GM19023 (cell line): ENCODE measurements at regions not wholly inside any gene's neighbourhood (a gene's known extent, or its start where the extent isn't known, plus 50 kb on each side); places are given as distances from the start of the nearest gene placed in this dataset.
"Not testable (repeated sequence)": the region's sequence is repeated elsewhere in the genome, so short reads cannot be mapped to it uniquely, and the experiment has no call there.

Experiments used
- ATAC-seq: cut with Tn5 transposase; IDR thresholded peaks from one replicate; pipeline ENCODE4 v1.9.1; 2021; ENCODE audit warnings: mild to moderate bottlenecking, moderate library complexity; ENCODE audit not compliant: unreplicated experiment

DNA sequence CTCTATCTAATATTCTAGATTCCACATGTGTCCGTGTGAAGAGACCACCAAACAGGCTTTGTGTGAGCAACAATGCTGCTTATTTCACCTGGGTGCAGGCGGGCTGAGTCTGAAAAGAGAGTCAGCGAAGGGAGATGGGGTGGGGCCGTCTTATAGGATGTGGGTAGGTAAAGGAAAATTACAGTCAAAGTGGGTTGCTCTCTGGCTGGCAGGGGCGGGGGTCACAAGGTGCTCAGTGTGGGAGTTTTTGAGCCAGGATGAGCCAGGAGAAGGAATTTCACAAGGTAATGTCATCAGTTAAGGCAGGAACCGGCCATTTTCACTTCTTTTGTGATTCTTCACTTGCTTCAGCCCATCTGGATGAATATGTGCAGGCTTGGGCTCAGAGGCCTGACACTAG, 779.3 kb downstream of the RNF144A start:
- not testable (repeated sequence) for ATAC-seq

DNA sequence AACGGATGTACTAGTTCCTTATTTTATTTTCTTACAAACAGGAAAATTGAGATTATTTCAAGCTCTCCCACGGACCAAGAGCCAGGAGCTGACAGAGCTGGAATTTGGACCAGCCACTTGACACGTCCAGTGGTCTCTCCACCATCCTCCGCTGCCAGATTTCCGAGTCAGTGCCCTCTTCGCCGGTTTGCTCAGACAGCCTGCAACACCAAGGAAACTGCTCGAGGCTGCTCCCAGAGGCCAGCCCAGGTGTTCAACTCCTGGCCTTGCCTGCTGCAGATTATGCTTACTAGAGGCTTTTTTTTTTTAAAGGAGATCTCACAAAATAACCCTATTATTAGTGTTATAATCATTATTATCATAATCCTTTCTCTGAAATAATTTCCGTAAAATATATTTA, 779.8 kb downstream of the RNF144A start:
- ATAC-seq, result no peak

DNA sequence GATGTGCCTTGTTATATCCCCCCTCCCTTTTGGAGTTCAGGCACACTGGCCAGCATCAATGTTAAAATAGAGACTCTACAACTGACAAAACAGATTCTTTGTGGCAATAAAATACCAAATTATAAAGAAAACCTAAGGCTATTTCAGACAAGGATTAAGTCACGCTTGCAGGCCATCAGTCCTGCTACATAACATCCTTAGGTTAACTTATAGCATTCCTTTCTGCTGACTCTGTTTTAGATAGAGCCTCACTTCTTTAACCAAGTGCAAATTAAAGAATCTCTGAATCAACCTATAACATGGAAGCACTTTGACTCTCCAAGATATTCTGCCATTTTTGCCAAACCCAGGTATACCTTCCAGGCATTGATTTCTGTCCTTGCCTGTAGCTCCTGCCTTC, 784.6 kb downstream of the RNF144A start:
- no peak for ATAC-seq

DNA sequence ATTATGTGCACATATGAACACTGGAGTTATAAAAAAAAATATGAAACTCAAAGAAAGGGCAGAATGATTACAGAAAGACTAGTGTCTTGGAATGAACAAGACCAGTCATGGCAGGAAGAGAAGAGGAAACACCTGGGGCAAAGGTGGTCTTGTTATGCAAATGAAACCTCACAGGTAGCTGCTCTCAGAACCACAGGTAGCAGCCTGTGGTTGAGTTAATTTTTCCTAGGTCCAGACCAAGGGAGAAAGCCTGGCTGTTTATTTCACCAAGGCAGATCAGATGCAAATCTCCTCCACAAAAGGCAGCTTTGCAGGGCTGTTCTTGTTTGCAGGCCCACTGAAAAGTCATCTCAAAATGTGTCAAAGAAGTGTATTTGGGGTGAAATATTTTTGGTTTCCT, 785.8 kb downstream of the RNF144A start:
- no peak for ATAC-seq

GRCh38 chr2:7703543-7704144, 786.4 kb downstream of the RNF144A start:
- ATAC-seq, result no peak

- ATAC-seq, result no peak
Measured at GRCh38 chr2:7704296-7704865, 787.2 kb downstream of the RNF144A start.

DNA sequence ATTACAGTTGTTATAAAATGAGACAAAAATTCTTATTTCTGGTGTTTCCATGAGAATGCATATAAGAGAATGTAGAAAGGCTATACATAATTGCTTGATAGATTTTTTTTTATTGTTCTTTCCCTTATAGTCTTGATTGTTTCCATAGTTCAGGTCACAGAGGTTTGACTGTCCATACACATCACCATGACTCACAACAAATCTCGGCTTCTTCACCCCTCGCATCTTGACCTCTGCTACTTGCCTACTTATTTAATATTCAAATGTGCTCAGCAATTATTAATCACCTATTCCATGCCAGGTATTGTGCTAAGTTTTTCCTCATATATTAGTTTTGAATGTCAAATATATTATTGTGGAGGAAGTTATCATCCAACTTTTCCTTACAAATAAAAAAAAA, 789.6 kb downstream of the RNF144A start:
- no peak for ATAC-seq

DNA sequence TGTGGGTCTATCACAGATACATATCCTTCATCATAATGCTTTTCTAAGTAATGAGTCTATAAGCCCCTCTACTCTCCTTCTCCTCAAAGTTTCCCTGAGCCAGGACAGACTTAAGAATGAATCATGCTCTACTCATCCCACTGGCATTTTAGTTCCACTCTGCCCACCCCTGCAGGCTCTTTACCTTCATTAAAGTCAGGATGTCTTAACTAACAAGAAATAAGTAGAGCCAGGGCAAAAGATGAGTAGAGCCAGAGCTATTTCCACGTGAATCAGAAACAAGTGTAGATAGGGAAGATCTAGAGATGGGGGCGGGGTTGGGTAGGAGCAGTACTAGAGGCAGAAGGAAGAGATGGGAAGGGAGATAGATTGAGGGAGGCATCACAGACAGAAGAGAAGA, 790.5 kb downstream of the RNF144A start:
- no peak for ATAC-seq

DNA sequence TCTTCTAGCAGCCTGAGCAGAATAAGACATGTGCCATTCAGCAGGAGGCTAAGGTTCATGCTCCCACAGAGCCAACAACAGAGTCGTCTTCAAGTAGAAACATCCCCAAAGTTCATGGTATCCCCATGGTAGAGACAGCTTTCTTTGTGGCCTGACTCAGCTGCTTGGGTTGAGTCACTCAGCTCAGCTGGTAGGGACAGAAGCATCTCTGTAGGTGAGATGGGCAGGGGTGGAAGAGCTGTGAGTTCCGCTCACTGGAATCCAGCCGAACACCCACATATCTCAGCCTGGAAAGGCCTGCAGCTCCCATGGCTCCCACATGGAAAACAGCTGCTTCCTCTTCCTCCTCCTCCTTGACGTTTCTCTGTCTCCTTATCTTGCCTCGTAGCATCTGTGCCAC, 792.7 kb downstream of the RNF144A start:
- no peak for ATAC-seq

DNA sequence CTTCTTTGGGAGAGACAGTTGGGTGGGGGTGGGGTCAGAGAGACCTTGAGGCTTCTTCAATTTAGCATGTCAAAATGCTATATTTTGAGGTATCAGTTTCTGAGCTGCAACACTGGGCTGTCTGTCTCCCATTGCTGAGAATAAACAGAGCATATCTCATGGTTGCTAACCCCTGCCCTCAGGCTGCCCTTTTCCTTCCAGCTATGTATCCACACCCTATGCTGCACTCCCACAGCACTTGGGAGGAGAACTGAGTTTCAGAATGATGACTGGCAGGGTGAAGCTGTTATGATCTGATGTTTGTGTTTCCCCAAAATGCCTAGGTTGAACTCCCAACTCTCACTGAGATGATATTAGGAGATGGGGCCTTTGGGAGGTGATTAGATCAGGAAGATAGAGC, 794.0 kb downstream of the RNF144A start:
- no peak for ATAC-seq

DNA sequence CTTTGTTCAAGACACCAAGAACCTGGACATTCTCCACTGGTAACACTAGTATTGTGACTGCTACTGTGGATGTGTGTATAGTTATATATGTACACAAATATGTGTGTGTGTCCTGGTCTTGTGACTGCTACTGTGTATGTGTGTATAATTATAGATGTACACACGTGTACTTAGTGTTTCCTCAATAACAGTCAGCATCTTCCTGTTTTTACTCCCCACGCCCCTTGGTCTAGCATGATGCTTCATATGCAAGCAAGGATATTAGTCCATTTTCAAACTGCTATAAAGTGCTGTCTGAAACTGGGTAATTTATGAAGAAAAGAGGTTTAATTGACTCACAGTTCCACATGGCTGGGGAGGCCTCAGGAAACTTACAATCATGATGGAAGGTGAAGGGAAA, 802.7 kb downstream of the RNF144A start:
- no peak for ATAC-seq

GRCh38 chr2:7721413-7721995, 804.3 kb downstream of the RNF144A start:
- ATAC-seq, result no peak

DNA sequence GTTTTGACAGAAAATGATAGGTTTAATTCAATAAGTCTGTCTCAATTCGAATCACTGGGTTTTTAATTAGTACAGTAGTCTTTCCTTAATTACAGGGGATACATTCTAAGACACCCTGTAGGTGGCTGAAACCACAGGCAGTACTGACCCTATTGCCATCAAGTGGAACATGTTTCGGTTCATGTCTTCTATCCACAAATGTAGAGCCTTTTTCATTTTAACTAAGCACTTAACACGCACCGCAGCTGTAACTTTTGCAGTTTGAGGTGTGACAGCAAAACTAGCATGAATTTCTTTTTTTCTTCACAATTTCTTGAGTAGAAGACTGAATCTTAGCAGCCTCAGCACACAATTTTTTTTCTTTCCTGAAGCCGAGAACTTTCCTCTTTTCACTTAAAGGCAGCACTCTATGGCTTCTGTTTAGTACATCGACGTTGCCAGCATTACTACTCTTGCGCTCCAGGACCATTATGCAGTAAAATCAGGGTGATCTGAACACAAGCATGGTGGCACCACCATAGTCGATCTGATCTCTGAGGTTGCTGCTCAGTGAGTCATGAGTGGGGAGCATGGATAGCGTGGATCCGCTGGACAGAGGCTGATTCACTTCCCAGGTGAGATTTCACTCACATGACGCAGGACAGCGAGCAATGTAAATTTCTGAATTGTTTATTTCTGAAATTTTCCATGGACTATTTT, 805.1 kb downstream of the RNF144A start:
- ATAC-seq, result no peak

- no peak for ATAC-seq
Measured at GRCh38 chr2:7724336-7724735, 807.1 kb downstream of the RNF144A start.

DNA sequence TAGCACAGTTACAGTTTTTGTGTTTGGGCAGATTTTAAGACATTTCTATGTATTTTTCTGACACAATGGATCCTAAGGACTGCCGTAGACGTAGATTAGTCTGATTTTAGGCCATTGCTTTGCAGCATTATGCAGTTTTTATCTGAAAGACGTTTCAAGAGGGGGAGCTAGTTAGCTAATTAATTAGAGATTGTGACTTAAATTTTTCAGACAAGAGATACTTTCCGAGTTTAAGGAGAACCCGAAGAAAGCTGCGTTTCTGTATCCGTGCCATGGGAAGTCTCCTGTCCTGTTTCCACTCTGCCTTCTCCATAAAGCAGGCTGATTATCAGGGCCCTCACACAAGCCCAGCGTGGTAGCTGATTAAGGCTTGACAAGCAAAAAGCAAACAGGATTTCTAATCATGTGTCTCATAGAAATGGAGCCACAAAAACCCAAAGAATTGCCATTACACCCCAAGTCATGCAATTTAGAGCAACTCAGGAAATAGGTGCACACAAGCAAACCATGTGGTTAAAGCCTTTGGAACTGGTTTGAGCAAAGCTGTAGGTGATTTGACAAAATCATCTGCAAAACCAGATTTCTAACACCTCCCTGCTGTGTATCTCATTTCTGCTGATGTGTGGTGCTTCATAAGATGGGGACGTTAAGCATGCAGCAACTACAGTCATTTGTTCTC, 808.1 kb downstream of the RNF144A start:
- ATAC-seq, result no peak

DNA sequence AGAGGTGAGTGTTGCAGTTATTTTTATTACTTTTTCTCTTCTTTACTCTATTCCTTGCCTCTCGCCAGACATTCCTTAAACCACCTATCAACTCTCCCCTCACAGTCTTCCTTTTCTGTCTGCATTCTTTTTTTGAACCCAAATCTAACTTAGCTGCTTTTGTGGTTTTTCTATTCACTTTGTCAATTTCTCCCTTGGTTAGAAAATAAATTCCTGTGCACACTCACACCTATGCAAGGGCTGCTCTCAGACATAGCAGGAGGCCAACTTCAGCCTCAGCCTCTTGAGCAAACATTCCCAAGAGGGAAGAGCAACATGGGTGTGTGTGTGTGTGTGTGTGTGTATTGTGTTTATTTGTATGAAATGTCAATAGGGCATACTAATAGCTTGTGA, 808.6 kb downstream of the RNF144A start:
- no peak for ATAC-seq

GRCh38 chr2:7726989-7727388, 809.8 kb downstream of the RNF144A start:
- ATAC-seq, result no peak

- no peak for ATAC-seq
Measured at GRCh38 chr2:7728388-7728787, 811.2 kb downstream of the RNF144A start.

- no peak for ATAC-seq
Measured at GRCh38 chr2:7730449-7730848, 813.2 kb downstream of the RNF144A start.

DNA sequence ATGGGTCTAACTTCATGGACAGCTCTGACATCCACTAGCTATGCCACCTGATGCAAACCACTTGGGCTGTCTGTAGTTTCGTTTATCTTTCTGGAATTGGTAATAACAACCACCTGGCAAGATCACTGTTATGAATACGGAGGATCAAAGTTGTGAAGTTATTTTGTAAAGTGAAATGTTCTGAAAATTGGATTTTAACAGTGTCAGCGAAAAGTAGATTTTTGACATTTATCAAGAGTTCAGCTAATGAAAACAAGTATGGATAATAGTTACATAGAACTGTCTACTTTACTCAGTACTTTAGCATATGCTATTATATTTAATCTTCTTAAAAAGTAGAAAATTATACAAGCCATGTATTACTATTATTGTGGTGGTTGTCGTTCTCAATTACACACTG, 813.8 kb downstream of the RNF144A start:
- no peak for ATAC-seq

DNA sequence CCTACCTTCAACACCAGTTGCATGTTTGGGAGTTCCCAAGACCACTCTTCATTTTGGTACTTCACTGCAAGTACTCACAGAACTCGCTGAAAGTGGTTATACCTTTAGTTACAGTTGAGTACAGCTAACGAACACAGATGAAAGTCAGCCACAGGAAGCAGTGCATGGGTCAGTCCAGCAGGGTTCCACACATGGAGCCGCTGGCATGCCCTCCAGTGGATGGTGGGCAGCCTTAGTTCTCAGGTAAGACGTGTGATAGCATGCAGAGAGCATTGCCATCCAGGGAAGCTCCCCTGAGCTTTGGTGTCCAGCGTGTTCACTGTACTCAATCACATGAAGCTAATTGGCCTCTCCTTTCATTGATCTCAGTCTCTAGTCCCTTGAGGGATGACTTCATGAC, 815.3 kb downstream of the RNF144A start:
- no peak for ATAC-seq
